ENCODE measurements at regions not wholly inside any gene's neighbourhood (a gene's known extent, or its start where the extent isn't known, plus 50 kb on each side); places are given as distances from the start of the nearest gene placed in this dataset.
A peak's percentile ranks its signal among the peaks of the same experiment; 100 is the strongest.

- no peak for TF ChIP-seq CTCF (conservative IDR thresholded peaks at IDR 0.05; ENCODE audit: low read length)
- no peak overlapping the region for H3K4me3 ChIP-seq (ENCODE audit: low read length)
- no peak for DNase-seq (ENCODE audit: low read depth)
Measured at GRCh38 chr4:38347251-38347650, 316.7 kb upstream of the KLF3 start.

- H3K4me3 ChIP-seq (ENCODE audit: low read length), result no peak overlapping the region
- no peak for TF ChIP-seq CTCF (conservative IDR thresholded peaks at IDR 0.05; ENCODE audit: low read length)
- DNase-seq (ENCODE audit: low read depth), result no peak
Measured at GRCh38 chr4:38354421-38354820, 309.6 kb upstream of the KLF3 start.

- no peak for DNase-seq (ENCODE audit: low read depth)
- no peak for TF ChIP-seq CTCF (conservative IDR thresholded peaks at IDR 0.05; ENCODE audit: low read length)
- H3K4me3 ChIP-seq (ENCODE audit: low read length), result no peak overlapping the region
Measured at GRCh38 chr4:38354872-38355271, 309.1 kb upstream of the KLF3 start.

GRCh38 chr4:38356686-38357085 lies 307.3 kb upstream of the KLF3 start:
- no peak overlapping the region for H3K4me3 ChIP-seq (ENCODE audit: low read length)
- TF ChIP-seq CTCF (conservative IDR thresholded peaks at IDR 0.05; ENCODE audit: low read length), result no peak

GRCh38 chr4:38357546-38357945 lies 306.5 kb upstream of the KLF3 start:
- H3K4me3 ChIP-seq (ENCODE audit: low read length), result no peak overlapping the region
- no peak for TF ChIP-seq CTCF (conservative IDR thresholded peaks at IDR 0.05; ENCODE audit: low read length)
- no peak for DNase-seq (ENCODE audit: low read depth)

More at GRCh38 chr4:38356686-38357085, 307.3 kb upstream of the KLF3 start:
- no peak for DNase-seq (ENCODE audit: low read depth)

GRCh38 chr4:38359113-38359512 lies 304.9 kb upstream of the KLF3 start:
- no peak for DNase-seq (ENCODE audit: low read depth)
- TF ChIP-seq CTCF (conservative IDR thresholded peaks at IDR 0.05; ENCODE audit: low read length), result no peak
- no peak overlapping the region for H3K4me3 ChIP-seq (ENCODE audit: low read length)

GRCh38 chr4:38360201-38360600 lies 303.8 kb upstream of the KLF3 start:
- TF ChIP-seq CTCF (conservative IDR thresholded peaks at IDR 0.05; ENCODE audit: low read length), result no peak
- DNase-seq (ENCODE audit: low read depth), result peak; percentile 13
- H3K4me3 ChIP-seq (ENCODE audit: low read length), result no peak overlapping the region

Measured in AG10803 (cell line).